SK-N-SH (cell line): ENCODE measurements at regions not wholly inside any gene's neighbourhood (a gene's known extent, or its start where the extent isn't known, plus 50 kb on each side); places are given as distances from the start of the nearest gene placed in this dataset.
"Not testable (repeated sequence)": the region's sequence is repeated elsewhere in the genome, so short reads cannot be mapped to it uniquely, and the experiment has no call there.

Experiments used
- CTCF ChIA-PET: fragments of 300-600, 350-600 bp; formaldehyde crosslinking; extraction: SDS; loops from one replicate; lab custom pipeline; 2021; lab: Yijun Ruan, JAX
- POLR2A ChIA-PET: fragments of 350-600 bp; sonication (Branson Sonifier 250); formaldehyde crosslinking; extraction: SDS; loops from one replicate; lab custom pipeline; 2020; ENCODE audit warnings: antibody characterized with exemption, inconsistent platforms; lab: Yijun Ruan, JAX
- DNase-seq: peaks from one replicate; pipeline ENCODE4 v3.0.0; 2012
- H2AFZ ChIP-seq: fragments of 200-600 bp; sonication (generic); 2 replicates; pipeline ENCODE4 v1.8.1; 2016; ENCODE audit warnings: antibody characterized with exemption, mild to moderate bottlenecking, low read depth
- H3F3A ChIP-seq: fragments of 200-600 bp; sonication (generic); replicated peaks from 2 replicates; pipeline ENCODE3; 2016; ENCODE audit warnings: antibody characterized with exemption, mild to moderate bottlenecking; ENCODE audit not compliant: insufficient read depth
- H3K27ac ChIP-seq, 2 experiments: fragments of 200-500 bp in 1 of 2; fragments of 200-600 bp in 1 of 2; sonication (Bioruptor generic) in 1 of 2; sonication (generic), shearing (Covaris generic) in 1 of 2; 2 replicates each; pipeline versions ENCODE4 v1.5.1 to v1.6.1; 2014 to 2016; ENCODE audit warnings: low read depth in 2 of 2, inconsistent platforms in 1 of 2, low read length in 1 of 2, mild to moderate bottlenecking in 1 of 2, mixed read lengths in 1 of 2
- H3K27me3 ChIP-seq: fragments of 200-600 bp; sonication (generic), shearing (Covaris generic); 2 replicates; pipeline ENCODE4 v1.6.1; 2016; ENCODE audit warnings: mixed run types; ENCODE audit not compliant: insufficient read depth
- H3K36me3 ChIP-seq, 2 experiments: fragments of 200-500 bp in 1 of 2; fragments of 200-600 bp in 1 of 2; sonication (Bioruptor generic) in 1 of 2; sonication (generic) in 1 of 2; replicated peaks in 1 of 2; 2 replicates each; pipeline versions ENCODE3 to v1.5.1; 2014 to 2016; ENCODE audit warnings: low read length in 1 of 2, mild to moderate bottlenecking in 1 of 2; ENCODE audit not compliant: insufficient read depth in 2 of 2, control insufficient read depth in 1 of 2
- H3K4me1 ChIP-seq, 2 experiments: fragments of 200-500 bp in 1 of 2; fragments of 200-600 bp in 1 of 2; sonication (Bioruptor generic) in 1 of 2; sonication (generic), shearing (Covaris generic) in 1 of 2; 2 replicates each; pipeline versions ENCODE4 v1.5.1 to v1.6.1; 2014 to 2016; ENCODE audit warnings: low read depth in 1 of 2, low read length in 1 of 2, mixed run types in 1 of 2; ENCODE audit not compliant: insufficient read depth in 2 of 2, control insufficient read depth in 1 of 2
- H3K4me2 ChIP-seq: fragments of 200-600 bp; sonication (generic), shearing (Covaris generic); 2 replicates; pipeline ENCODE4 v1.6.1; 2017; ENCODE audit warnings: mixed run types
- H3K4me3 ChIP-seq, 2 experiments: fragments of 200-500 bp in 1 of 2; fragments of 200-600 bp in 1 of 2; sonication (Bioruptor generic) in 1 of 2; sonication (generic), shearing (Covaris generic) in 1 of 2; 2 replicates each; pipeline versions ENCODE4 v1.5.1 to v1.8.1; 2014 to 2016; ENCODE audit warnings: low read depth in 2 of 2, inconsistent platforms in 1 of 2, low read length in 1 of 2, mild to moderate bottlenecking in 1 of 2, mixed read lengths in 1 of 2, moderate library complexity in 1 of 2
- H3K79me2 ChIP-seq: fragments of 200-600 bp; sonication (generic); 2 replicates; pipeline ENCODE4 v1.8.1; 2017; ENCODE audit warnings: mild to moderate bottlenecking; ENCODE audit not compliant: insufficient read depth
- H3K9ac ChIP-seq: fragments of 200-600 bp; sonication (generic); 2 replicates; pipeline ENCODE4 v1.6.1; 2017; ENCODE audit warnings: mixed run types
- H3K9me2 ChIP-seq: fragments of 200-600 bp; sonication (generic); 2 replicates; pipeline ENCODE4 v1.6.1; 2017; ENCODE audit warnings: mixed run types
- H3K9me3 ChIP-seq: fragments of 200-600 bp; sonication (generic); 2 replicates; pipeline ENCODE4 v1.6.1; 2017; ENCODE audit warnings: mixed run types, mild to moderate bottlenecking, moderate library complexity
- H4K20me1 ChIP-seq: fragments of 200-600 bp; sonication (generic); 2 replicates; pipeline ENCODE4 v1.6.1; 2017; ENCODE audit warnings: mild to moderate bottlenecking, mixed run types; ENCODE audit not compliant: insufficient read depth
- WGBS: methylation state at CpG from one replicate; pipeline ENCODE4 v1.1.6; 2017; ENCODE audit warnings: low lambda C conversion rate; 5-methylcytosine and 5-hydroxymethylcytosine counted together

DNA sequence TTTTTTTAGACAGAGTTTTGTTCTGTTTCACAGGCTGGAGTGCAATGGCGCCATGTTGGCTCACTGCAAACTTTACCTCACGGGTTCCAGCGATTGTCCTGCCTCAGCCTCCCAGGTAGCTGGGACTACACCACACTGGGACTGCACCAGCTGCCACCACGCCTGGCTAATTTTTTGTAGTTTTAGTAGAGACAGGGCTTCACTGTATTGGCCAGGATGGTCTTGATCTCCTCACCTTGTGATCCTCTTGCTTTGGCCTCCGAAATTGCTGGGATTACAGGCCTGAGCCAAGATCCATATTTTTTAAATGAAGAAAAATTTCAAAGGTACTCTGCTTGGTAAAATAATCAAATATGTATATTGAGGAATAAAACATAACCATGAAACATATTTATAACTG lies 195.8 kb upstream of the TPTE start:
- H3F3A ChIP-seq, H3K4me2 ChIP-seq, H4K20me1 ChIP-seq, H2AFZ ChIP-seq, H3K79me2 ChIP-seq, H3K9me2 ChIP-seq, H3K27me3 ChIP-seq, H3K27ac ChIP-seq, CTCF ChIA-PET, H3K9me3 ChIP-seq, DNase-seq, H3K4me3 ChIP-seq, H3K9ac ChIP-seq, H3K36me3 ChIP-seq, POLR2A ChIA-PET, H3K4me1 ChIP-seq: not testable (repeated sequence)
- WGBS = 34% methylated on average over 5 of the region's 5 CpGs

- H3K4me2 ChIP-seq, H3K27ac ChIP-seq, H2AFZ ChIP-seq, H3K9ac ChIP-seq, H3F3A ChIP-seq, H3K27me3 ChIP-seq, H3K9me2 ChIP-seq, H3K36me3 ChIP-seq, POLR2A ChIA-PET, H3K4me3 ChIP-seq, H3K79me2 ChIP-seq, H3K4me1 ChIP-seq, H4K20me1 ChIP-seq, DNase-seq, H3K9me3 ChIP-seq, CTCF ChIA-PET: not testable (repeated sequence)
- WGBS = 19% methylated on average over 2 of the region's 2 CpGs
Observed at GRCh38 chr21:10326146-10326545, 195.2 kb upstream of the TPTE start.

GRCh38 chr21:10328646-10329045 lies 192.7 kb upstream of the TPTE start:
- POLR2A ChIA-PET, H3K36me3 ChIP-seq, H3K27ac ChIP-seq, H3K79me2 ChIP-seq, DNase-seq, CTCF ChIA-PET, H3K4me1 ChIP-seq, H2AFZ ChIP-seq, H3K4me2 ChIP-seq, H3K4me3 ChIP-seq, H3K9ac ChIP-seq, H3K27me3 ChIP-seq, H3K9me2 ChIP-seq, H3F3A ChIP-seq, H3K9me3 ChIP-seq, H4K20me1 ChIP-seq: not testable (repeated sequence)
- WGBS = 6% methylated on average over 6 of the region's 6 CpGs

GRCh38 chr21:10330641-10331119 lies 190.7 kb upstream of the TPTE start:
- H3K9me2 ChIP-seq, H3K79me2 ChIP-seq, H3K4me2 ChIP-seq, H3K9me3 ChIP-seq, DNase-seq, H3K27me3 ChIP-seq, H2AFZ ChIP-seq, H3K9ac ChIP-seq, H3K4me3 ChIP-seq, H3K27ac ChIP-seq, POLR2A ChIA-PET, CTCF ChIA-PET, H3F3A ChIP-seq, H4K20me1 ChIP-seq, H3K36me3 ChIP-seq, H3K4me1 ChIP-seq: not testable (repeated sequence)
- 13% methylated on average over 10 of the region's 10 CpGs for WGBS

- H4K20me1 ChIP-seq, H2AFZ ChIP-seq, H3K27me3 ChIP-seq, DNase-seq, H3K4me1 ChIP-seq, H3K9me2 ChIP-seq, POLR2A ChIA-PET, H3K9ac ChIP-seq, H3K36me3 ChIP-seq, H3K79me2 ChIP-seq, H3K27ac ChIP-seq, CTCF ChIA-PET, H3K4me3 ChIP-seq, H3F3A ChIP-seq, H3K9me3 ChIP-seq, H3K4me2 ChIP-seq: not testable (repeated sequence)
- WGBS = 19% methylated on average over 5 of the region's 5 CpGs
Observed at GRCh38 chr21:10331134-10331533, 190.2 kb upstream of the TPTE start.

GRCh38 chr21:10332935-10333334 lies 188.4 kb upstream of the TPTE start:
- H4K20me1 ChIP-seq, H3K36me3 ChIP-seq, H3K9ac ChIP-seq, H3K27me3 ChIP-seq, POLR2A ChIA-PET, H3K79me2 ChIP-seq, H3K9me3 ChIP-seq, H2AFZ ChIP-seq, H3K27ac ChIP-seq, H3K4me2 ChIP-seq, H3K9me2 ChIP-seq, CTCF ChIA-PET, H3F3A ChIP-seq, H3K4me1 ChIP-seq, H3K4me3 ChIP-seq, DNase-seq: not testable (repeated sequence)
- WGBS = 14% methylated on average over 1 of the region's 2 CpGs

GRCh38 chr21:10334391-10334790 lies 187.0 kb upstream of the TPTE start:
- H3K4me3 ChIP-seq, H3K9me2 ChIP-seq, H4K20me1 ChIP-seq, H3K4me1 ChIP-seq, H3K9ac ChIP-seq, H3K9me3 ChIP-seq, POLR2A ChIA-PET, H3F3A ChIP-seq, H3K79me2 ChIP-seq, H2AFZ ChIP-seq, CTCF ChIA-PET, H3K36me3 ChIP-seq, H3K27ac ChIP-seq, DNase-seq, H3K27me3 ChIP-seq, H3K4me2 ChIP-seq: not testable (repeated sequence)
- 15% methylated on average over 6 of the region's 6 CpGs for WGBS
